GM21619 (cell line): ENCODE measurements at regions not wholly inside any gene's neighbourhood (a gene's known extent, or its start where the extent isn't known, plus 50 kb on each side); places are given as distances from the start of the nearest gene placed in this dataset.

Experiments
- ATAC-seq: cut with Tn5 transposase; IDR thresholded peaks from one replicate; pipeline ENCODE4 v1.9.1; 2021; ENCODE audit not compliant: unreplicated experiment

DNA sequence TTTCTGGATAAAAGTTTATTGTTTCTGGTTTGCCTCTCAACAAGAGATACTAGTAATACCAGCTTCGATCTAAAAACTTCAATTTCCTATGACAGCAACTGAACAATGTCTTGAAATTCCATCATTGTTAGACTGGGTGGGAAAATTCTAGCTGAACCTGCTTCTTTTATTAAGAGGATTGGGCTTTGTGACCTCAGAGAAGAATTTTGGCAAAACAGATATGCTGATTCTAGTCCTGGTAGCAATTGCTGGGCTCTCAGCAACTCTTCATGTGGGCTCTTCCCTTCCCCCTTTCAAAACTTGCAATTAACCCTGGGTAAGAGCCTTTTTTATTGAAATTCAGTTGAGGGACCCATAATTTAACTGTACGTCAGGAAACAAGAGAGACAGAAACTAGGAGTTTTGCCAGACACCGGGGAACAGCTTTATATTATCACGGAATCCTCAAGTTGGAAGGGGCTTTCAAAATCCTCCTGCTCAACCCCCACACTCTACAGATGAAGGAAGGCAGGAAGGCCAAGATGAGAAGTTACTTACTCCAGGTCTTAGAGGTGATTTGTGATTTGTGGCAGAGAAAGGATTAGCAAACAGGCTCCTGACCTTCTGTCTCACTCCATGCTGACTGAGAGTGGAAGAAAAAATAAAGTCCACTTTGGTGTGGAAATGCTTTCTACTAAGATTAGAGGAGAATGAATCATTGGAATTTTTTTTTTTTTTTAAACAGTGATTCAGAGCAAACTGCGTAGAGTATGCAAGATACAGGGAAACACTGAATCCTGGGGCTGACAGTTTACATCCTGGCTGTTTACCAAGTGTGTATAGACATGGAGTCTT lies 239.0 kb upstream of the ATP2B1 start:
- ATAC-seq: no peak

DNA sequence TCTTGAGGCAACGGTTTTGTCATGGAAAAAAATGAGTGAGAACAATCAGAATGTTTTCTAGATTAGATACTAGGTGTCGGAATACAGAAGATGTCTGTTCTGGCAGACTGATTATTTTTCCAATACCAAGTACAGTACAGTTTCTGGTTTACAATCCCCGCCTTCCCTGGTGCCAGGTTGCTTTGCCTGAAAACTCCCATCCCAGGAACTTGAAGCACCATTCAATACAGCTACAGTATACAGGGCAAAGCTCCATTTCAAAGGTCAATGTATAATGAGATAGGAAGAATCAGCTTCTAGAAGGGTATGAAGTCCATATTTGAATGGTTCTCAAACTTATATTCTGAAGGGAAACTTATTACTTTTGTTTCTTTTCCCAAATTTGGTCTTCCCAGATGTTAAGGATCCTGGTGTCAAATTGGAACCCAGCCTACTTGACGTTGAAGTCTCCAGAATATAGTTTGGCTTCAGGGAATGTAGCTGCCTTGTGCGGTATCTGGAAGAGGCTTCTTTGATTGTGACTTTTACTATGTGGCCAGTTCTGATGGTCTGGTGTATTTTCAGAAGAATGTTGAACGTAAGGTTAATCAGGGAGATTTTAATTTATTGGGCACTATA lies 238.0 kb upstream of the ATP2B1 start:
- no peak for ATAC-seq

DNA sequence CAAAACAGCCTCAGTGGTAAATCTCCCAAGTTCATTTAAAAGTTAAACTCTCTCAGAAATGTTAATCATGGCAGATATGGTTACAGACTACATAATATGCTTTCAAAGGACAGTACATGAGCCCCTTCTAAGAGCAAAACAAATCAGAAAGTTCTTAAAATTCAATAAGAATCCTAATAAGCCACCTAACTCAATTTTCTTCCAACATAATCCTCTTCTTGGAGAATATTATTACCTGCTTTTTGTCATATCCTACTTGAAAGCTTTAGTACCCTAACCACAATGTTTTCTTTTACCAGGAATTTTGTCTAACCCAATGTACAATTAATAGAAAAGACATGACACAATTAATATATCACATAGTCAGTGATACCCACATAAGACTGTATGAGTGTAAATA lies 236.5 kb upstream of the ATP2B1 start:
- ATAC-seq: no peak

DNA sequence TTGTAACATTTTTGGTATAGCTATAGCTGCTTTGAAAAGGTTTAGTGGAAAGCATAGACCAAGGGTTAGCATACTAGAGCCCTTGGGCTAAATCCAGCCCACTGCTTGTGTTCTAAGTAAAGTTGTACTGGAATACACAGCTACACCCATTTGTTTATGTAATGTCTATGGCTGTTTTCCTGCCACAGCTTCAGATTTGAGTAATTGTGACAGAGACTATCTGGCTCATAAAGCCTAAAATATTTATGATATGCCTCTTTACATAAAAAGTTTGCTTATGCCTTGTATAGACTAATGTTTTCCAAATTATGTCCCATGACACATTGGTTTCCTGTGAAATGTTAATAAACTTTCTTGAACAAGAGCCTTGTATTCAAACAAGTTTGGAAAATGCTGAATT lies 234.8 kb upstream of the ATP2B1 start:
- no peak for ATAC-seq

DNA sequence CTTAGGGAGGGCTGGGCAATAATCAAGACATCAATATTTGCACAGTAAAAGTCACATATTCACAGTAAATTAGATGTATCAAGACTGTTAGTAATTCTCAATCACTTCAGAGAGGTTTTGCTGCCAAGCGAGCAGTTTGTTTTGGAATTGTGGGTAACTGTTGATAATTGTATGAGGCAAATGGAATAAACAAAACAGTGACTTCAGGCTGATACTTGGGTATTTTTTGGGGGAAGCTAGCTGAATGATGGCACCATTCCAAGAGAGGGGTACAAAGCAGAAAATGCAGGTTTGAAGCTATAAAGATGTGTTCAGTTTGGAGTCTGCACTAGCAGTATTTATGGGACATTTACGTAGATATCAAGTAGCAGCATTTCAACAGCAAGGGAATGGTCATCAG lies 232.8 kb upstream of the ATP2B1 start:
- no peak for ATAC-seq

DNA sequence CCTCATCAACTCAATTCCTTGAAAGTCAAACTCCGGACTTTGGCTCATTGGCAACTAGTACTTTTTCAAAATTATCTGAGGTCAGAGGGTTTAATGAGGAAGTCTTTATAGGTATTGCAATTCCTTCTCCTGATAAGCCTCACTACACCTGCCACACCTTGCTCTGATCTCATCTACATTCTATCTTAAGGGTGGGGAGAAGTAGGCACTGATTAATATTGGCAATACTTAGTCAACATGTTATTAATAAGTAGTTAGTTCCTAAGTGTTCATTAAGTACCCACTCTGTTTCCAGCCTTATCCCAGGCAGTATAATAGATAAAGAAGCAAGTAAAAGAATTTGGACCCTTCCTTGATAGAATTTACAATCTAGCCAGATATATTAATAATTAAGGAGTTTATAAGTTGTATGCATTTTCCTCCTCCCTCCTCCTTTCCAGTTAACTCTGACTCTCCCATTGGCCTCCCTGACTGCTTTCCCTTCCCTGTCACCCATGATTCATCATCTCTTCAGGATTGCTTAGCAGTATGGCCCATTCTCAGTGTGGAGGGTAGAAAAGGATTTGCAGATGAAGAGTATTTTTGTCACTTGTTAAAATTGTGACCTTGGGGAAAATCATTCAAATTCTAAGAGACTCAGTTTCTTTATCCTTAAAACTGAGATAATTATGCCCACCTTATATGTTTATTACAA lies 231.0 kb upstream of the ATP2B1 start:
- ATAC-seq: no peak

DNA sequence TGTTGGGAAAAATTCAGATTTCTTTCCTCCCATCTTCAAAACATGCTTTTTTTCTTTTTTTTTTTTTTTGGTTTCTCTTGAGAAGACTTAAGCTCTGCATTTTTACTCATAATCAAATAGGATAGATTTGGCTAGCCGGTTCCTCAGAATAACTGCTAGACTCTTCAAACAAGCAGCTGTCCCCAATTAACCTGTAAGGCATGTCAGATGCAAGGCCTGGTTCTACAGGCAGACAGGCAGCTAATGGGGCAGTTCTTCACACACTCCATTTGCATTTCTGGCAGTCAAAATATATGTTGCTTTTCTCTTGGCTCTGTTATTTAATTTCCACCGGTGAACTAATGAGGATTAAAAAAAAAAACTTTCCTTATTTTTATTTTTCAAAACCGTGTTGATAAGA lies 228.0 kb upstream of the ATP2B1 start:
- no peak for ATAC-seq

DNA sequence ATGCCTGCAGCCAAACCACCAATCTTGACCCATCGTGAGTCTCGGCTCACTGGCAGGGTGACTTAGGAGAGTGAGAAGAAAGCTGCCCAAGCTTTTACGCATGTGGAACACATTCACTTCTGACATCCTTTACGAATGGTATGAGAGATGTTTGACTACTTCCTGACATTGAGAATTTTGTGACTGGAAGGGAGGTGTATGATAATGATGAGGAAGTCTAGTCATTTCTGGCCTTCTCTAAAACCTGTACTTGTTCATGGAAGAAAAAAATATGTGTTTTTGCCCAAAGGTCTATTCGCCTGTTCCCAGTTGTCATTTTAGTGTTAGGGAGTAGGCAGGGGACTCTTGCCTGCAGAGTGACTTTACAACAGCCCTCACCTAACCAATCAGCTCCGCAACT lies 227.2 kb upstream of the ATP2B1 start:
- peak; percentile 78 for ATAC-seq

DNA sequence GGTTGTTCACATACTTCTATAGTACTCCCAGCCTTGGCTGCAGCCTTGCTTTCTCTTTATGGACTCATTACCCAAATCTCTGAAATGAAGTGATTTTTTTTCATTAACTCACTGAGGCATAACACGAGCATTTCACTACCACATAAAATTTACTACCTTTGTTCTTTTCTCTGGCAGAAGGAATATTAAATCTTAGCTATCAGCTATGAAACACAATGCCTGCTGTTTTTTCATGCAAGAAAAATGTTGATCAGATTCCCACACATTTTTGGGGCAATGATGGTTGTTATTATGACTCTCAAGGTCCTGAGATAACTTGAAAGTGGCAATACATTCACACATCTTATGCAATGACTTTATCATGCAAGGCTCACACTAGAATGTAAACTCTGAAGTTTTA lies 225.3 kb upstream of the ATP2B1 start:
- ATAC-seq: no peak

DNA sequence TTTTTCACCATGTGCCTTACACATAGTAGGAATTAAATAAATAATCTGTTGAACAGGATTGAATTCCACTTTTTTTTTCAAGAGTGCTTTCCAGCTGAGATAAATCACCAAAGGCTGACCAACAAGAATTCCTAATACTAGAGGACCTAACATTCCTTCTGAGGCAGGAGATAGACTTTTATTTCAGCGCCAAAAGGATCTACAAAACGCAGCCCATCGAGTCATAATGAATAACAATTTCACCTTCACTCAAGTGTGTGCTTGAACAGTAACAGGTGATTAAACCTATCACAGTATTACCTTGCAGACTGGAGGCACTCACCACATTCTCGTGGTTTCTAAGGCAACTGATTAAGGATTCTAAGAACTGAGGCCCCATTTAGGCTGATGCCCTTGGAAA lies 224.3 kb upstream of the ATP2B1 start:
- no peak for ATAC-seq

DNA sequence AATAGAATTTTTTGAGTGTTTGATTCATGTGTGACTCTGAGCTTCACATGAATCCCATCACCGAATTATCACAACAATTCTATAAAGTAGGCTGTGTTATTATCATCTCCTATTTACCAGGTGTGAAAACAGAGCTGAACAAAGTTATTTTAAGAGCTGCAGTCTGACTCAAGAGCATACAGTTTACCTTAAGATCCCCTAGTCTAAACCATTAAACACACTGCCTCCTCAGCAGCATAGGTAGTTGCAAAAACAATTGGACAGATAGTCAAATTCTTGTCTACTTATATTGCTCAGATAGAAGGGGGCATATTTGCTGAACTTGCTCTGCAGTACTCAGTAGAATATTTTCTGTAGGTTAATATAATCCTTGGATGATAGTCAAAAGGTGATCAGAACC lies 219.8 kb upstream of the ATP2B1 start:
- no peak for ATAC-seq

DNA sequence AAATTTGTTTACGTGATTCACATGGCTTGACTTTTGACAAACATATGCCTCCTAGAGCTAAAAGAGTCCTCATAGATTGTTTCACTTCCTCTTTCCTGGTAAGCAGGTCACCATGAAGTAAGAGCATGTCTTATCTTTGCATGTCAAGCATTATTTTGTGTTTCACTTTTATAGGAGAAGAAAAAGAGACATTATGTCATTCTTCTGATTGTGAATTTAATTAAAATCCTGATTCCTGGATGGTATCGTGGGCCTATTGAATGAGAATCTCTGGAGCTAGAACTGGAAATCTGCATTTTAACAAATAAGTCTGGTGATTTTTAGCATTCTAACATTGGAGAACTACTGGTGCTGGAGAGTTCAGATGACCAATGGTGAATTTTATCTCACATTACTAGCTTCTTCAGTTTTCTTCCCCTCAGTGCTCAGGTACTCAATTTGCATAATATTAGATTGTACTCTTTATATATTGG lies 218.6 kb upstream of the ATP2B1 start:
- ATAC-seq: peak; percentile 97

DNA sequence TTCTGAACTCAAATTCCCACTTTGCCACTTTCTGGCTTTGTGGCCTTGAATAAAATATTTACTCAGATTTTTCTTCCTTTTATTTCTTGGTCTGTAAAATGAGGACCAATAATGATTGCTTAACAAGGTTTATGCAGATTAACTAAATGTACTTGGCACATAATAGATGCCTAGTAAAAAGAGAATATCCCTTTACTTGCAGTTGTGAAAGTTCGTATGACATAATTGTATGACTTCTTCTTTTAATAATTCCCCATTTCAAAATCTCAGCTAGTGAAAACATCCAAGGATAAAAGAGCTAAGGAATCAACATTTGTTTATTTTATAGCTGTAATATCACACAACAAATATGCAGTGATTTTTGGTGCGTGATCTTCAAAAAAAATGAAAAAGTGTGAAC lies 215.6 kb upstream of the ATP2B1 start:
- ATAC-seq: no peak

DNA sequence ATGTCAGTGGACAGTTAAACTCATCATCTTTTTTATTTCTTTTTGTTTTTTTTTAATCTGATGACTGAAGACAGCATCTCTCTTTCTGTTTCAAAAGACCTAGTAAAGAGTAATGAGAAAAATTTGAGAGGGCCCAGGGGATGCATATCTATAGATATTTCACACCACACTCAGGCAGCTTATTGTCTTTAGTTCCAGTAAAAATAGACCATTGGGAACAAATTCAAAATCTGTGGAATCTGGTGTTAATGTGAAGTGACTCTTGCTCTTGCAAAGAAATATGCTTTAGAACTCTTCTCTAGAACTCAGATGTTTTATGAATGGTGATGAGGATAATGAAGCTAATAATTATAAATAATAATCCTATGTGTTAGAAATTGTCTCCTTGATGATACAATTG lies 214.5 kb upstream of the ATP2B1 start:
- no peak for ATAC-seq

DNA sequence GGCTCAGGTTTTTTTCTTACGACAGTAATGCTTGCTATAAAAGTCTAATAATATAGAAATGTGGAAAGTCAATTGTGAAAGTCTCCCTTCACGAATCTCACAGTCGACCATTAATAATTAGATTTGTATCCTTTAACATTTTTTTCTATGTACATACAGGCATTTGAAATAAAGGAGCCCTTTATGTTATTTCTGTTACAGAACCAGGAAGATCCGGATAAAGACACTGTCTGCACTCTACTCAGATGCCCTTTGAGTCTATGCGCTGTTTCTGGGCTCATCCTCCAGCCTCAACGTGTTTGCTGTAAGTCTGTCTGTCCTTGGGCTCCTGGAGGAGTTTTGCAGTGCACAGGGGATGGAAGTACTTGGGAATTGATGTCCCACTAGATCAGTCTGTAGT lies 212.2 kb upstream of the ATP2B1 start:
- no peak for ATAC-seq

DNA sequence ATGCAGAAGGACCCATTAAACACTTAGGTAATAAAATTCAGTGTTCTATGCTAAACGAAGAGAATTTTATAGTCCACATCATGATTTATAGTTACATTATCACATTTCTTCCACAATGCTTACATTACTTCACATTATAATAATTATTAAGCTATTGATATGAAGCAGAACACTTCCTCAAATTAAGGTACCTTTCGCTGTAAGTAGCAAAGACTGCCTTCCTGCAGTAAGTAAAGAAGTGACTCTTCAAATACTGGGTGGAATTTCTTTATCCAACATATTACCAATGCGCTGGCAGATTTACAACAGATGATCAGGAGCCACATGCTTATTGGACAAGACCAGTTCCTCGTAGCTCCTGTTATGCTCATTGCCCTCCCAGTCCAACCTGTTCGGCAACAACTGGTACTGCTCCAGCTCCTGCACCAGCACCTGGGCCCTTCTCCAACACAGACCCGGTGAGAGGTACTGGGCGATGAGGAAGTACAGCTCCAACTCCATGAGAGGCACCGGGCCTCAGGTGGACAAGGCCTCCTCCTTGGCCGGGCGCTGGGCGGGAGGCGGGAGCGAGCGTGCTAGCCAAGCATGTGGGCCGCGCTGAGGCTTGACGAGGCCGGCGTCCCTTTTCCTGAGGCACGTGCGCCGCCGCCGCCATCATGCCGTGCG lies 210.7 kb upstream of the ATP2B1 start:
- ATAC-seq: no peak

DNA sequence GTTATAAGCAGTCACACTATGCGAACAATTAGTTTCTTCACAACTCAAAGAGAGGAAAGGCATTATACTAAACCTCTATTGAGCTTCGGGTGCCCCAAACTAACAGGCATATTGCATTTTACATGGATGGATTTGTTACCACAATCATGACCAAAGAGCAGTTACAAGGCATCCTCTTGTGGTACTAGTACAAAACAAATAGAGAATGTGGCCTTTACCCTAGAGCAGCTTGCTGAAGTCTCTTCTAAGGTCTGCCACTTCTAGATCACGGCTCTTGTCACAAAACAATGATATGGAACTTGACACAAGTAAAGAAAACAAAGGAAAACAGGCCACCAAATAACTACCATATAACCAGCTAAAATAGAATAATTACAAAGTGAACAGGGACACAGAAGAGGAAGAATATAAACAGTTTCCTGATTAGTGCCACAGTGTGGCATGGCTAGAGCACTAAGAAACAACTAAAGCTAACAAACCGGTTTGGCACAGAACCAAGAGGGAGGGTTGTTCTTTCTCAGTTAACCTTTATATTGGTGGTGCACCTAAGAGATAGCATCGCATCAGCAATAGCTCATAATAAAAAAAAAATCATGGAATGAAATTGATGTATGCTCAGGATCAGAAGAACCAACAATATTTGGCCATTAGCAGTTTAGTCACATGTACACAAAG lies 209.7 kb upstream of the ATP2B1 start:
- ATAC-seq: no peak

DNA sequence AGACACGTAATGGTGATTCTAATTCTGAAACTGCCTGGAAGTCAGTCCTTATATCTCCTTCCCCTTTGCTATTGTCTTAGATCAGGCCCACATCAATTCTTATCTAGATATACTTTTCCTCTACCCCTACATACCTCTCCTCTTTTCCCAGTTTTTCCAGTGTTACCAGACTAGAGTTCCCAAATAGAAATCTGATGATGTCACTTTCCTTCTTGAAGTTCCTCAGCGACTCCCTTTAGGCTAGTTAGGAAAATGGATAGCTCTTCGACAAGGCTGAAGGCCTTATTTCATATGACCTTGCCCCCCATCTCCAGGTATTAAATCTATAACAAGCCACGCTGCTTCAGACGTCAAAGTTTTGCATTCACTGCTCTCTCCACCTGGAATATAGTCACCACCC lies 201.1 kb upstream of the ATP2B1 start:
- no peak for ATAC-seq

DNA sequence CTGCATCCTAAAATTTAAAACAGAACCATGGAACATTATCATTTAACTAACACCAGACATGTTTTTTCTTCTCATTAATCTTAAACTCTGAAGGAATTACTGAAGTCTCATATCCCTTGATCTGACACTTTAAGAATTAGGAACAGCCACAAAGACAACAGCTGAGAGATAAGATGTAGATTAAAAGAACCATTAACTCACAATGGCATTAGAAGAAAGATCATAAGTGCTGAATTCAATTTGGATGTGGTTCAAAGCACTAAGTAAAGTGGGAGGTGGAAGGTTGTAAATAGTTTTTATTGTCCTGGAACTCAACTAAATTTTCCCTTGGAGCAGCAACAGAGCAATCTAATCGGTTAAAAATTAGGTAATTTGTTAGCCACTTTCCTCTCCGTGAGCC lies 199.0 kb upstream of the ATP2B1 start:
- no peak for ATAC-seq

DNA sequence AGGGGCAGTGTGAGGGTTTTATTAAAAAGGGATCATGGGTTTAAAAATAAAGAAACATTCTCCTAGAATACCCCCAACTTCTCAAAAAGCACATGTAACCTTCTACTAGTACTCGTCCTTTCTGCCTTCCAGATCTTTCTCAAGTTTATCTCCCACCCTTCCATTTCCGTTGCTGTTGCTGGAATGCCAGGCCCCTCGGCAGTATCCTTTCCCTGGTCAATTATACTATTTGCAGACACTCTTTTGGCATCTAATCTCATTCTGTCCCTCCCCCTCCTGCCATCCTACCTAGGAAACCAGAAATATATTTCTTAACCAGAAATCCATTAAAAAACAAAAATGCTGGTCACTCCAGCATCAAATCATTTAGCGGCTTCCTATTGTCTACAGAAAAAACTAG lies 198.2 kb upstream of the ATP2B1 start:
- no peak for ATAC-seq

DNA sequence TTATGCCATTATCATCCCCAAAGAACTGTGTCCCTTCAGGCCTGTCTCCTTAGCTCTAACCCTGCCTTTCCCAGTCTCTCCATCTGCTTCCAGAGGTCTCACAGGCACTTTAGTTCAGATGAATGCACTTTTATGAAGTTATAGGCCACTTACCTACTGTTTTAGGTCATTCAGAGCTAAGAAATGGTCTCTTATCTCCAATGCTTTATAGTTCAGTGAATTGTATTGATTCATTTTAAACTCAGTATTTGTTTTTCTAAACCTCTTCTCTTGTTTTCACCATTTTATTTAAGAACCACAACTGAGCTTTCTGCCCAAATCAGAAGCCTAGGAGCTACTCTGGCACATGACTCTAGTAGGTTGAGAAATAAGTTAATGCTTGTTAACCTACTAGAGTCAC lies 197.5 kb upstream of the ATP2B1 start:
- ATAC-seq: no peak
